ENCODE measurements at regions not wholly inside any gene's neighbourhood (a gene's known extent, or its start where the extent isn't known, plus 50 kb on each side); places are given as distances from the start of the nearest gene placed in this dataset.

DNA sequence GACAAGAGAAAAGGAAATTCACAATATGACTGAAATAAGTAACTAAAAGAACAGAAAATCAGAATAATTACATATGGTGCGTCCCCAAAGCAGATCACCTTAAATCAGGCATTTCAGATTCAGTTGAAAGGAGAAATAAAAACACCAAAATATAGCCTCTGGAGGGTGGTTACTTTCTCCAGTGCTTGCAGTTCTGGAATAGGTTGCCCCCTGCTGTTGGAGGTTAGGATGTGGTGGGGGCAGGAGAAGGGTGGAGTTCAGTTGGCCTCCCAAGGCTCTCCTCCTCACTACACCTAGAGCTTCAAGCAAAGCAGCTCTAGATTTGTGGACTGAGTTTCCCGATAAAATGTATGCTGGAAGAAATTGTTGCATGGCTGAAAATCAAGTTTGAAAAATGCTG, 338.2 kb upstream of the TLE4 start:
- no peak for TF ChIP-seq POLR2A (IDR thresholded peaks at IDR 0.05)
- TF ChIP-seq, protein P1, sequence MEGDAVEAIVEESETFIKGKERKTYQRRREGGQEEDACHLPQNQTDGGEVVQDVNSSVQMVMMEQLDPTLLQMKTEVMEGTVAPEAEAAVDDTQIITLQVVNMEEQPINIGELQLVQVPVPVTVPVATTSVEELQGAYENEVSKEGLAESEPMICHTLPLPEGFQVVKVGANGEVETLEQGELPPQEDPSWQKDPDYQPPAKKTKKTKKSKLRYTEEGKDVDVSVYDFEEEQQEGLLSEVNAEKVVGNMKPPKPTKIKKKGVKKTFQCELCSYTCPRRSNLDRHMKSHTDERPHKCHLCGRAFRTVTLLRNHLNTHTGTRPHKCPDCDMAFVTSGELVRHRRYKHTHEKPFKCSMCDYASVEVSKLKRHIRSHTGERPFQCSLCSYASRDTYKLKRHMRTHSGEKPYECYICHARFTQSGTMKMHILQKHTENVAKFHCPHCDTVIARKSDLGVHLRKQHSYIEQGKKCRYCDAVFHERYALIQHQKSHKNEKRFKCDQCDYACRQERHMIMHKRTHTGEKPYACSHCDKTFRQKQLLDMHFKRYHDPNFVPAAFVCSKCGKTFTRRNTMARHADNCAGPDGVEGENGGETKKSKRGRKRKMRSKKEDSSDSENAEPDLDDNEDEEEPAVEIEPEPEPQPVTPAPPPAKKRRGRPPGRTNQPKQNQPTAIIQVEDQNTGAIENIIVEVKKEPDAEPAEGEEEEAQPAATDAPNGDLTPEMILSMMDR (IDR thresholded peaks at IDR 0.05): no peak
